ENCODE measurements at regions not wholly inside any gene's neighbourhood (a gene's known extent, or its start where the extent isn't known, plus 50 kb on each side); places are given as distances from the start of the nearest gene placed in this dataset.
A peak's percentile ranks its signal among the peaks of the same experiment; 100 is the strongest.

DNA sequence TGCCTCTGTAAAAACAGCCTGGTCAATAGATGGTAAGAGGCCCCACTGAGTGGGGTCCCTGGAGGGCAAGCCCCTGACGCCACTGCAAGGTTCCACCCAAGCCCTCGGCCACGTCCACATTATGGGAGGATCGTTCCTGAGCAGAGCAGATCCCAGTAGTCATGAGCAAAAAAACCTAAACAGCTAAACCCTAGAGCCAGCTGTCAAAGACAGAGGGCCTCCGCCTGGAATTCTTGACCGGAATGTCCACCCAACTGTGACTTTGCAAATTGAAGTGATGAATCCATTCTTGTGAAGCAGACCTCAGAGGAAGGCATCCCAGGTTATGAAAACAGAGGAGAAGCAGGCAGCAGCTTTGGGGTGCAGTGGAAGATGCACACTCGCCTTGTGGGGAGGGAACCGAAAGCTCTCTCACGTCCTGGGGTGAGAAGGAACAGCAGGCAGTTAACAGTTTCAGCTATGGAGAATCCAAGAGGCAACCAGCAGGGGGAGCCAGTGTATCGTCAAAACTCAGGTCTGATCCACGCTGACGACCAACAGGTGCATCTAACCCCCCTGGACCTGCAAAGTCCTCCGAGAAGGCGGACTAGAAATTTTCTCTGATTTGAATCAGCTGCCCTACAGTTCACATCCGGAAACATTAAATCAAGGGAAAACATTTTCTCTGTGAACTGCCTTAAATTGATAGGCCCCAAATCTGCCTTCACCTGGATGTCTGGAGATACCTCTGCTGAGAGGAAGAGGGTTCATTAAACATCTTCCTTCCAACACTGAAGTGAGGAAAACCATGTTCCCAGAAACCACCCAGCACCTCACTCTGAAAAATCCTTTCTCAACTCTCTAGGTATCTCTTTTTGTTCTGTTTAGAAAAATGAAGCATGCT is 139.1 kb upstream of the PFKP start:
- H3K4me3 ChIP-seq, result no peak overlapping the region
- DNase-seq (ENCODE audit: low spot score), result peak; percentile 90
- H4K20me1 ChIP-seq (replicated peaks; ENCODE audit: insufficient read depth), result no peaks in the 10 kb centered on the region
- TF ChIP-seq, protein P1, sequence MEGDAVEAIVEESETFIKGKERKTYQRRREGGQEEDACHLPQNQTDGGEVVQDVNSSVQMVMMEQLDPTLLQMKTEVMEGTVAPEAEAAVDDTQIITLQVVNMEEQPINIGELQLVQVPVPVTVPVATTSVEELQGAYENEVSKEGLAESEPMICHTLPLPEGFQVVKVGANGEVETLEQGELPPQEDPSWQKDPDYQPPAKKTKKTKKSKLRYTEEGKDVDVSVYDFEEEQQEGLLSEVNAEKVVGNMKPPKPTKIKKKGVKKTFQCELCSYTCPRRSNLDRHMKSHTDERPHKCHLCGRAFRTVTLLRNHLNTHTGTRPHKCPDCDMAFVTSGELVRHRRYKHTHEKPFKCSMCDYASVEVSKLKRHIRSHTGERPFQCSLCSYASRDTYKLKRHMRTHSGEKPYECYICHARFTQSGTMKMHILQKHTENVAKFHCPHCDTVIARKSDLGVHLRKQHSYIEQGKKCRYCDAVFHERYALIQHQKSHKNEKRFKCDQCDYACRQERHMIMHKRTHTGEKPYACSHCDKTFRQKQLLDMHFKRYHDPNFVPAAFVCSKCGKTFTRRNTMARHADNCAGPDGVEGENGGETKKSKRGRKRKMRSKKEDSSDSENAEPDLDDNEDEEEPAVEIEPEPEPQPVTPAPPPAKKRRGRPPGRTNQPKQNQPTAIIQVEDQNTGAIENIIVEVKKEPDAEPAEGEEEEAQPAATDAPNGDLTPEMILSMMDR (conservative IDR thresholded peaks at IDR 0.05; ENCODE audit: low read depth in 2 of 2), result peak; percentile 87 to 94
- TF ChIP-seq JUNB (IDR thresholded peaks at IDR 0.05; ENCODE audit: unreplicated experiment), result no peak
- TF ChIP-seq ZNF114 (CRISPR knock-in tag; IDR thresholded peaks at IDR 0.05), result no peak
- no peaks in the 10 kb centered on the region for H3K36me3 Mint-ChIP-seq (ENCODE audit: low read depth)
- no peaks in the 10 kb centered on the region for H3K79me2 ChIP-seq (replicated peaks; ENCODE audit: insufficient read depth)
- 0 out of 3 replicates have a peak, but pooled peaks cover 2% of the 10 kb centered on the region for H3K9me3 Mint-ChIP-seq
- H3K4me1 ChIP-seq (ENCODE audit: insufficient read depth), result peaks cover 20% of the 10 kb centered on the region
- H3K27me3 ChIP-seq (ENCODE audit: insufficient read depth), result no peaks in the 10 kb centered on the region
- H3K36me3 ChIP-seq (ENCODE audit: insufficient read depth), result no peaks in the 10 kb centered on the region
- ATAC-seq, result peak; percentile 96
- peaks cover 14% of the 10 kb centered on the region for H3K27me3 Mint-ChIP-seq (ENCODE audit: insufficient read depth, low read depth, poor library complexity)
- H3K27ac Mint-ChIP-seq, result no peak overlapping the region
- no peaks in the 10 kb centered on the region for H3F3A ChIP-seq (replicated peaks; ENCODE audit: low read depth)
- peaks cover 28% of the 10 kb centered on the region for H3K4me1 Mint-ChIP-seq
- no peak overlapping the region for H2AFZ ChIP-seq
- no peak overlapping the region for H3K27ac ChIP-seq (ENCODE audit: low read depth)
- no peaks in the 10 kb centered on the region for H3K9me2 ChIP-seq (ENCODE audit: insufficient read depth)
- no peak overlapping the region for H3K4me3 Mint-ChIP-seq
- H3K4me2 ChIP-seq, result 0 out of 2 replicates have a peak overlapping the region, but pooled peaks have one; percentile 9

GRCh38 chr10:2926918-2927660 is 140.3 kb upstream of the PFKP start:
- DNase-seq (ENCODE audit: low spot score), result no peak
- peaks cover 7% of the 10 kb centered on the region; the same call in 2 of the 3 replicates for H3K9me3 Mint-ChIP-seq
- Histone ChIP-seq H3K4me3 (no peak overlapping the region), H3K27ac (ENCODE audit: low read depth) (no peak overlapping the region), H3K9me2 (ENCODE audit: insufficient read depth) (no peaks in the 10 kb centered on the region), H2AFZ (no peak overlapping the region), H3F3A (replicated peaks; ENCODE audit: low read depth) (no peaks in the 10 kb centered on the region), H4K20me1 (replicated peaks; ENCODE audit: insufficient read depth) (no peaks in the 10 kb centered on the region), H3K79me2 (replicated peaks; ENCODE audit: insufficient read depth) (no peaks in the 10 kb centered on the region), H3K27me3 (ENCODE audit: insufficient read depth) (no peaks in the 10 kb centered on the region), H3K36me3 (ENCODE audit: insufficient read depth) (no peaks in the 10 kb centered on the region), H3K4me2 (no peak overlapping the region), H3K4me1 (ENCODE audit: insufficient read depth) (peaks cover 19% of the 10 kb centered on the region)
- peaks cover 25% of the 10 kb centered on the region for H3K4me1 Mint-ChIP-seq
- peaks cover 14% of the 10 kb centered on the region for H3K27me3 Mint-ChIP-seq (ENCODE audit: insufficient read depth, low read depth, poor library complexity)
- H3K36me3 Mint-ChIP-seq (ENCODE audit: low read depth), result 0 out of 3 replicates have a peak, but pooled peaks cover 4% of the 10 kb centered on the region
- H3K27ac Mint-ChIP-seq, result no peak overlapping the region
- no peak overlapping the region for H3K4me3 Mint-ChIP-seq
- ATAC-seq, result no peak
- no peak for TF ChIP-seq STAT1 (IDR thresholded peaks at IDR 0.05; ENCODE audit: unreplicated experiment)

- no peak overlapping the region for H3K27ac Mint-ChIP-seq
- Histone ChIP-seq H2AFZ (0 out of 2 replicates have a peak overlapping the region, but pooled peaks have one; percentile 20), H3K79me2 (replicated peaks; ENCODE audit: insufficient read depth) (no peaks in the 10 kb centered on the region), H3K4me1 (ENCODE audit: insufficient read depth) (peaks cover 19% of the 10 kb centered on the region), H3F3A (replicated peaks; ENCODE audit: low read depth) (no peaks in the 10 kb centered on the region), H3K27ac (ENCODE audit: low read depth) (no peak overlapping the region), H3K36me3 (ENCODE audit: insufficient read depth) (no peaks in the 10 kb centered on the region), H4K20me1 (replicated peaks; ENCODE audit: insufficient read depth) (no peaks in the 10 kb centered on the region), H3K4me3 (no peak overlapping the region), H3K27me3 (ENCODE audit: insufficient read depth) (no peaks in the 10 kb centered on the region), H3K9me2 (ENCODE audit: insufficient read depth) (no peaks in the 10 kb centered on the region), H3K4me2 (no peak overlapping the region)
- no peak for DNase-seq (ENCODE audit: low spot score)
- no peak for ATAC-seq
- H3K36me3 Mint-ChIP-seq (ENCODE audit: low read depth), result peaks cover 4% of the 10 kb centered on the region; the same call in 1 of the 3 replicates
- H3K4me3 Mint-ChIP-seq, result no peak overlapping the region
- peaks cover 7% of the 10 kb centered on the region; the same call in 2 of the 3 replicates for H3K9me3 Mint-ChIP-seq
- H3K27me3 Mint-ChIP-seq (ENCODE audit: insufficient read depth, low read depth, poor library complexity), result peaks cover 17% of the 10 kb centered on the region
- H3K4me1 Mint-ChIP-seq, result peaks cover 24% of the 10 kb centered on the region
- TF ChIP-seq, protein P2, sequence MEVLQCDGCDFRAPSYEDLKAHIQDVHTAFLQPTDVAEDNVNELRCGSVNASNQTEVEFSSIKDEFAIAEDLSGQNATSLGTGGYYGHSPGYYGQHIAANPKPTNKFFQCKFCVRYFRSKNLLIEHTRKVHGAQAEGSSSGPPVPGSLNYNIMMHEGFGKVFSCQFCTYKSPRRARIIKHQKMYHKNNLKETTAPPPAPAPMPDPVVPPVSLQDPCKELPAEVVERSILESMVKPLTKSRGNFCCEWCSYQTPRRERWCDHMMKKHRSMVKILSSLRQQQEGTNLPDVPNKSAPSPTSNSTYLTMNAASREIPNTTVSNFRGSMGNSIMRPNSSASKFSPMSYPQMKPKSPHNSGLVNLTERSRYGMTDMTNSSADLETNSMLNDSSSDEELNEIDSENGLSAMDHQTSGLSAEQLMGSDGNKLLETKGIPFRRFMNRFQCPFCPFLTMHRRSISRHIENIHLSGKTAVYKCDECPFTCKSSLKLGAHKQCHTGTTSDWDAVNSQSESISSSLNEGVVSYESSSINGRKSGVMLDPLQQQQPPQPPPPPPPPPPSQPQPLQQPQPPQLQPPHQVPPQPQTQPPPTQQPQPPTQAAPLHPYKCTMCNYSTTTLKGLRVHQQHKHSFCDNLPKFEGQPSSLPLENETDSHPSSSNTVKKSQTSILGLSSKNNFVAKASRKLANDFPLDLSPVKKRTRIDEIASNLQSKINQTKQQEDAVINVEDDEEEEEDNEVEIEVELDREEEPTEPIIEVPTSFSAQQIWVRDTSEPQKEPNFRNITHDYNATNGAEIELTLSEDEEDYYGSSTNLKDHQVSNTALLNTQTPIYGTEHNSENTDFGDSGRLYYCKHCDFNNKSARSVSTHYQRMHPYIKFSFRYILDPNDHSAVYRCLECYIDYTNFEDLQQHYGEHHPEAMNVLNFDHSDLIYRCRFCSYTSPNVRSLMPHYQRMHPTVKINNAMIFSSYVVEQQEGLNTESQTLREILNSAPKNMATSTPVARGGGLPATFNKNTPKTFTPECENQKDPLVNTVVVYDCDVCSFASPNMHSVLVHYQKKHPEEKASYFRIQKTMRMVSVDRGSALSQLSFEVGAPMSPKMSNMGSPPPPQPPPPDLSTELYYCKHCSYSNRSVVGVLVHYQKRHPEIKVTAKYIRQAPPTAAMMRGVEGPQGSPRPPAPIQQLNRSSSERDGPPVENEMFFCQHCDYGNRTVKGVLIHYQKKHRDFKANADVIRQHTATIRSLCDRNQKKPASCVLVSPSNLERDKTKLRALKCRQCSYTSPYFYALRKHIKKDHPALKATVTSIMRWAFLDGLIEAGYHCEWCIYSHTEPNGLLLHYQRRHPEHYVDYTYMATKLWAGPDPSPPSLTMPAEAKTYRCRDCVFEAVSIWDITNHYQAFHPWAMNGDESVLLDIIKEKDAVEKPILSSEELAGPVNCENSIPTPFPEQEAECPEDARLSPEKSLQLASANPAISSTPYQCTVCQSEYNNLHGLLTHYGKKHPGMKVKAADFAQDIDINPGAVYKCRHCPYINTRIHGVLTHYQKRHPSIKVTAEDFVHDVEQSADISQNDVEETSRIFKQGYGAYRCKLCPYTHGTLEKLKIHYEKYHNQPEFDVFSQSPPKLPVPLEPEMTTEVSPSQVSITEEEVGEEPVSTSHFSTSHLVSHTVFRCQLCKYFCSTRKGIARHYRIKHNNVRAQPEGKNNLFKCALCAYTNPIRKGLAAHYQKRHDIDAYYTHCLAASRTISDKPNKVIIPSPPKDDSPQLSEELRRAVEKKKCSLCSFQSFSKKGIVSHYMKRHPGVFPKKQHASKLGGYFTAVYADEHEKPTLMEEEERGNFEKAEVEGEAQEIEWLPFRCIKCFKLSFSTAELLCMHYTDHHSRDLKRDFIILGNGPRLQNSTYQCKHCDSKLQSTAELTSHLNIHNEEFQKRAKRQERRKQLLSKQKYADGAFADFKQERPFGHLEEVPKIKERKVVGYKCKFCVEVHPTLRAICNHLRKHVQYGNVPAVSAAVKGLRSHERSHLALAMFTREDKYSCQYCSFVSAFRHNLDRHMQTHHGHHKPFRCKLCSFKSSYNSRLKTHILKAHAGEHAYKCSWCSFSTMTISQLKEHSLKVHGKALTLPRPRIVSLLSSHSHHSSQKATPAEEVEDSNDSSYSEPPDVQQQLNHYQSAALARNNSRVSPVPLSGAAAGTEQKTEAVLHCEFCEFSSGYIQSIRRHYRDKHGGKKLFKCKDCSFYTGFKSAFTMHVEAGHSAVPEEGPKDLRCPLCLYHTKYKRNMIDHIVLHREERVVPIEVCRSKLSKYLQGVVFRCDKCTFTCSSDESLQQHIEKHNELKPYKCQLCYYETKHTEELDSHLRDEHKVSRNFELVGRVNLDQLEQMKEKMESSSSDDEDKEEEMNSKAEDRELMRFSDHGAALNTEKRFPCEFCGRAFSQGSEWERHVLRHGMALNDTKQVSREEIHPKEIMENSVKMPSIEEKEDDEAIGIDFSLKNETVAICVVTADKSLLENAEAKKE (CRISPR knock-in tag; IDR thresholded peaks at IDR 0.05), result no peak
- TF ChIP-seq ZNF114 (CRISPR knock-in tag; IDR thresholded peaks at IDR 0.05), result no peak
- TF ChIP-seq JUNB (IDR thresholded peaks at IDR 0.05; ENCODE audit: unreplicated experiment), result no peak
- TF ChIP-seq STAT1 (IDR thresholded peaks at IDR 0.05; ENCODE audit: unreplicated experiment), result no peak
Measured at GRCh38 chr10:2925631-2926030, 141.7 kb upstream of the PFKP start.
